ENCODE measurements at regions not wholly inside any gene's neighbourhood (a gene's known extent, or its start where the extent isn't known, plus 50 kb on each side); places are given as distances from the start of the nearest gene placed in this dataset.
"Not testable (repeated sequence)": the region's sequence is repeated elsewhere in the genome, so short reads cannot be mapped to it uniquely, and the experiment has no call there.

GRCh38 chr20:58037631-58038030 lies 190.8 kb downstream of the ANKRD60 start:
- Histone ChIP-seq H3K27ac (no peak overlapping the region), H3K36me3 (no peaks in the 10 kb centered on the region), H3K4me3 (no peak overlapping the region), H3K9me3 (no peaks in the 10 kb centered on the region), H3K4me1 (no peaks in the 10 kb centered on the region), H3K27me3 (replicated peaks in 1 of 7) (peaks cover 0 to 8% (median 0%) of the 10 kb centered on the region in 7 donors)
- DNase-seq = no peak
- no peak for TF ChIP-seq POLR2A (IDR thresholded peaks at IDR 0.05)
- TF ChIP-seq POLR2AphosphoS5 (IDR thresholded peaks at IDR 0.05) = no peak
- TF ChIP-seq CTCF (IDR thresholded peaks at IDR 0.05 in 8 of 11, conservative IDR thresholded peaks at IDR 0.05 in 3 of 11) = no peak
- intact Hi-C loops (cut with DNase I; ENCODE audit: low total_unique reads) = no loop called here
- whole genome bisulfite sequencing, 5 donors = 87 to 92% (median 88%) methylated on average over 2 of the region's 2 CpGs

GRCh38 chr20:58033026-58033536 lies 195.4 kb downstream of the ANKRD60 start:
- no peaks in the 10 kb centered on the region for H3K9me3 ChIP-seq
- 76 to 89% (median 84%) methylated on average over 4 of the region's 4 CpGs for WGBS, 5 donors
- no peak overlapping the region for H3K27ac ChIP-seq
- no peak for DNase-seq
- H3K4me1 ChIP-seq = no peaks in the 10 kb centered on the region
- TF ChIP-seq POLR2A (IDR thresholded peaks at IDR 0.05) = no peak
- TF ChIP-seq CTCF (IDR thresholded peaks at IDR 0.05 in 8 of 11, conservative IDR thresholded peaks at IDR 0.05 in 3 of 11) = no peak
- no peak for TF ChIP-seq POLR2AphosphoS5 (IDR thresholded peaks at IDR 0.05)
- H3K27me3 ChIP-seq (replicated peaks in 1 of 7) = peaks cover 0 to 22% (median 0%) of the 10 kb centered on the region in 7 donors
- H3K36me3 ChIP-seq = no peaks in the 10 kb centered on the region
- no peak overlapping the region for H3K4me3 ChIP-seq
- intact Hi-C loops (cut with DNase I; ENCODE audit: low total_unique reads) = no loop called here

GRCh38 chr20:58032599-58032998 lies 195.9 kb downstream of the ANKRD60 start:
- TF ChIP-seq POLR2AphosphoS5 (IDR thresholded peaks at IDR 0.05) (no peak), POLR2A (IDR thresholded peaks at IDR 0.05) (no peak), CTCF (IDR thresholded peaks at IDR 0.05 in 8 of 11, conservative IDR thresholded peaks at IDR 0.05 in 3 of 11) (no peak)
- Histone ChIP-seq H3K9me3 (no peaks in the 10 kb centered on the region), H3K27ac (no peak overlapping the region), H3K36me3 (no peaks in the 10 kb centered on the region), H3K27me3 (replicated peaks in 1 of 7) (peaks cover 0 to 25% (median 0%) of the 10 kb centered on the region in 7 donors), H3K4me3 (no peak overlapping the region), H3K4me1 (no peaks in the 10 kb centered on the region)
- intact Hi-C loops (cut with DNase I; ENCODE audit: low total_unique reads) = no loop called here
- 75 to 92% (median 82%) methylated on average over 4 of the region's 4 CpGs for WGBS, 5 donors
- DNase-seq = no peak

- H3K4me3 ChIP-seq; intact Hi-C loops (cut with DNase I; ENCODE audit: low total_unique reads); H3K36me3 ChIP-seq; H3K9me3 ChIP-seq; H3K4me1 ChIP-seq; H3K27ac ChIP-seq: not testable (repeated sequence)
- 89 to 95% (median 94%) methylated on average over 7 of the region's 7 CpGs for WGBS, 5 donors
- DNase-seq = peak; percentile 28
- H3K27me3 ChIP-seq (replicated peaks in 1 of 7) = peaks cover 0 to 25% (median 0%) of the 10 kb centered on the region in 7 donors
These were observed 197.1 kb downstream of the ANKRD60 start for GRCh38 chr20:58031350-58031749.

GRCh38 chr20:58028123-58028522 lies 200.3 kb downstream of the ANKRD60 start:
- peaks cover 0 to 40% (median 0%) of the 10 kb centered on the region in 7 donors for H3K27me3 ChIP-seq (replicated peaks in 1 of 7)
- TF ChIP-seq CTCF (IDR thresholded peaks at IDR 0.05 in 8 of 11, conservative IDR thresholded peaks at IDR 0.05 in 3 of 11) (peak in 2 of 11 experiments; percentile 12 to 20), POLR2AphosphoS5 (IDR thresholded peaks at IDR 0.05) (no peak), POLR2A (IDR thresholded peaks at IDR 0.05) (no peak)
- H3K9me3 ChIP-seq = no peaks in the 10 kb centered on the region
- 71 to 89% (median 86%) methylated on average over 2 to 3 of the region's 3 CpGs for WGBS, 5 donors
- no peaks in the 10 kb centered on the region for H3K4me1 ChIP-seq
- no peak overlapping the region for H3K4me3 ChIP-seq
- H3K27ac ChIP-seq = no peak overlapping the region
- intact Hi-C loops (cut with DNase I; ENCODE audit: low total_unique reads) = no loop called here
- peak; percentile 48 for DNase-seq
- H3K36me3 ChIP-seq = no peaks in the 10 kb centered on the region
